ENCODE measurements at regions not wholly inside any gene's neighbourhood (a gene's known extent, or its start where the extent isn't known, plus 50 kb on each side); places are given as distances from the start of the nearest gene placed in this dataset.

GRCh38 chr1:22256213-22256512 lies 113.3 kb upstream of the WNT4 start:
- TF ChIP-seq TAF1 (IDR thresholded peaks at IDR 0.05; ENCODE audit: low read depth) (no peak), CEBPB (IDR thresholded peaks at IDR 0.05) (no peak), REST (IDR thresholded peaks at IDR 0.05; ENCODE audit: low read depth) (no peak), EP300 (IDR thresholded peaks at IDR 0.05; ENCODE audit: borderline replicate concordance) (no peak), USF1 (IDR thresholded peaks at IDR 0.05) (no peak), NFIC (IDR thresholded peaks at IDR 0.05) (no peak), TEAD4 (IDR thresholded peaks at IDR 0.05) (no peak), ZBTB7A (IDR thresholded peaks at IDR 0.05; ENCODE audit: low read depth) (no peak)

All from Ishikawa (cell line).